ENCODE measurements at regions not wholly inside any gene's neighbourhood (a gene's known extent, or its start where the extent isn't known, plus 50 kb on each side); places are given as distances from the start of the nearest gene placed in this dataset.

GRCh38 chr3:132790806-132791205 is 68.6 kb upstream of the NPHP3 start:
- H3K4me3 Mint-ChIP-seq: no peak overlapping the region
- no peak overlapping the region for H3K27ac Mint-ChIP-seq (ENCODE audit: unreplicated experiment)
- no peaks in the 10 kb centered on the region for H3K4me1 Mint-ChIP-seq
- peaks cover 4% of the 10 kb centered on the region for H3K27me3 Mint-ChIP-seq (ENCODE audit: low read depth)
- no peak for DNase-seq (ENCODE audit: low read depth, low spot score)
- no peaks in the 10 kb centered on the region for H3K9me3 Mint-ChIP-seq
- no peaks in the 10 kb centered on the region for H3K36me3 Mint-ChIP-seq (ENCODE audit: low read depth)
- TF ChIP-seq, protein P1, sequence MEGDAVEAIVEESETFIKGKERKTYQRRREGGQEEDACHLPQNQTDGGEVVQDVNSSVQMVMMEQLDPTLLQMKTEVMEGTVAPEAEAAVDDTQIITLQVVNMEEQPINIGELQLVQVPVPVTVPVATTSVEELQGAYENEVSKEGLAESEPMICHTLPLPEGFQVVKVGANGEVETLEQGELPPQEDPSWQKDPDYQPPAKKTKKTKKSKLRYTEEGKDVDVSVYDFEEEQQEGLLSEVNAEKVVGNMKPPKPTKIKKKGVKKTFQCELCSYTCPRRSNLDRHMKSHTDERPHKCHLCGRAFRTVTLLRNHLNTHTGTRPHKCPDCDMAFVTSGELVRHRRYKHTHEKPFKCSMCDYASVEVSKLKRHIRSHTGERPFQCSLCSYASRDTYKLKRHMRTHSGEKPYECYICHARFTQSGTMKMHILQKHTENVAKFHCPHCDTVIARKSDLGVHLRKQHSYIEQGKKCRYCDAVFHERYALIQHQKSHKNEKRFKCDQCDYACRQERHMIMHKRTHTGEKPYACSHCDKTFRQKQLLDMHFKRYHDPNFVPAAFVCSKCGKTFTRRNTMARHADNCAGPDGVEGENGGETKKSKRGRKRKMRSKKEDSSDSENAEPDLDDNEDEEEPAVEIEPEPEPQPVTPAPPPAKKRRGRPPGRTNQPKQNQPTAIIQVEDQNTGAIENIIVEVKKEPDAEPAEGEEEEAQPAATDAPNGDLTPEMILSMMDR (conservative IDR thresholded peaks at IDR 0.05): no peak

- Mint-ChIP-seq H3K27me3 (ENCODE audit: low read depth) (peaks cover 4% of the 10 kb centered on the region), H3K4me1 (no peaks in the 10 kb centered on the region), H3K9me3 (no peaks in the 10 kb centered on the region), H3K36me3 (ENCODE audit: low read depth) (no peaks in the 10 kb centered on the region), H3K4me3 (no peak overlapping the region), H3K27ac (ENCODE audit: unreplicated experiment) (no peak overlapping the region)
- TF ChIP-seq, protein P1 (conservative IDR thresholded peaks at IDR 0.05): no peak
- DNase-seq (ENCODE audit: low read depth, low spot score): no peak
Observed at GRCh38 chr3:132789959-132790358, 67.8 kb upstream of the NPHP3 start.

DNA sequence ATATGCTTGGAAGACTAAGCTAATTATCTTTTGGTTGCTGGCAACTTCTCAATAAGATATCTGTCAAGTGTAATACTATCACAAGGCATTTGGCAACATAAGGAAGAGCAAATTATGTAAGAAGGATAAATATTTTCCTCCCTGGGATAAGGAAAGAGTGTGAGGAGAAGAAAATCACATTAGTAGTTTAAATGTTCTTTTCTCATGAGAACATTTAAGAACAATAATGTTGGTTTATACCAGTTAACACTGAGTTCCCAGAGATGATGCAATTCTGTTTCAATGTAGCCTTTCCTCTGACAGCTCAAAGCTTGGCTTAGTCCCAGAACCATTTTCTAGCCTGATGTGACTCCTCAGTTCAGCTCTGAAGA is 66.1 kb upstream of the NPHP3 start:
- DNase-seq (ENCODE audit: low read depth, low spot score): no peak
- Mint-ChIP-seq H3K4me1 (no peaks in the 10 kb centered on the region), H3K27ac (ENCODE audit: unreplicated experiment) (no peak overlapping the region), H3K9me3 (no peaks in the 10 kb centered on the region), H3K36me3 (ENCODE audit: low read depth) (no peaks in the 10 kb centered on the region), H3K27me3 (ENCODE audit: low read depth) (no peaks in the 10 kb centered on the region), H3K4me3 (no peak overlapping the region)
- TF ChIP-seq, protein P1 (conservative IDR thresholded peaks at IDR 0.05): no peak

- no peaks in the 10 kb centered on the region for H3K9me3 Mint-ChIP-seq
- no peaks in the 10 kb centered on the region for H3K36me3 Mint-ChIP-seq (ENCODE audit: low read depth)
- no peak overlapping the region for H3K4me3 Mint-ChIP-seq
- H3K27me3 Mint-ChIP-seq (ENCODE audit: low read depth): no peaks in the 10 kb centered on the region
- TF ChIP-seq, protein P1 (conservative IDR thresholded peaks at IDR 0.05): no peak
- DNase-seq (ENCODE audit: low read depth, low spot score): no peak
- no peak overlapping the region for H3K27ac Mint-ChIP-seq (ENCODE audit: unreplicated experiment)
- H3K4me1 Mint-ChIP-seq: no peaks in the 10 kb centered on the region
Observed at GRCh38 chr3:132787616-132788300, 65.5 kb upstream of the NPHP3 start.

GRCh38 chr3:132786890-132787289 is 64.7 kb upstream of the NPHP3 start:
- no peak for DNase-seq (ENCODE audit: low read depth, low spot score)
- Mint-ChIP-seq H3K36me3 (ENCODE audit: low read depth) (no peaks in the 10 kb centered on the region), H3K27ac (ENCODE audit: unreplicated experiment) (no peak overlapping the region), H3K4me1 (no peaks in the 10 kb centered on the region), H3K27me3 (ENCODE audit: low read depth) (no peaks in the 10 kb centered on the region), H3K9me3 (no peaks in the 10 kb centered on the region), H3K4me3 (no peak overlapping the region)
- TF ChIP-seq, protein P1 (conservative IDR thresholded peaks at IDR 0.05): no peak

Data from neural crest cell (in vitro differentiated cells).